Vagina (tissue), 2 donors: ENCODE measurements at regions not wholly inside any gene's neighbourhood (a gene's known extent, or its start where the extent isn't known, plus 50 kb on each side); places are given as distances from the start of the nearest gene placed in this dataset.

Experiments used
- DNase-seq, 2 donors: peaks; one replicate each; pipeline ENCODE4 v3.0.0-alpha.2; 2017; ENCODE audit errors: extremely low spot score in 2 of 2
- H3K27ac ChIP-seq: fragments of 200-600 bp; sonication (generic); one replicate; pipeline ENCODE4 v1.5.1; 2019
- H3K27me3 ChIP-seq: fragments of 200-600 bp; sonication (generic); one replicate; pipeline ENCODE4 v1.5.1; 2019
- H3K36me3 ChIP-seq, 2 donors: fragments of 200-600 bp; sonication (generic); one replicate each; pipeline ENCODE4 v1.5.1; 2017 to 2019
- H3K4me1 ChIP-seq: fragments of 200-600 bp; sonication (generic); one replicate; pipeline ENCODE4 v1.5.1; 2019
- H3K4me3 ChIP-seq, 2 donors: fragments of 200-600 bp; sonication (generic); 1 replicate in 1 of 2; 2 replicates in 1 of 2; pipeline ENCODE4 v1.5.1; 2016 to 2019
- H3K9me3 ChIP-seq: fragments of 200-600 bp; sonication (generic); one replicate; pipeline ENCODE4 v1.5.1; 2019
- CTCF ChIP-seq, 3 experiments: fragments of 450-650 bp in 2 of 3; fragments of 200-600 bp in 1 of 3; sonication (generic) in 1 of 3; IDR thresholded peaks; one replicate each; pipeline ENCODE4 v1.5.1; 2017 to 2019; ENCODE audit warnings: antibody characterized with exemption in 3 of 3, mild to moderate bottlenecking in 2 of 3, moderate library complexity in 2 of 3
- POLR2A ChIP-seq, 2 donors: fragments of 450-650 bp; IDR thresholded peaks; one replicate each; pipeline ENCODE4 v1.6.1; 2017; ENCODE audit warnings: antibody characterized with exemption in 2 of 2, mild to moderate bottlenecking in 2 of 2, moderate library complexity in 2 of 2
- POLR2AphosphoS5 ChIP-seq, 2 donors: sonication (generic); formaldehyde crosslinking; IDR thresholded peaks; one replicate each; pipeline ENCODE4 v1.9.0; 2017; ENCODE audit warnings: antibody characterized with exemption in 2 of 2, mild to moderate bottlenecking in 2 of 2, low read depth in 1 of 2; ENCODE audit not compliant: insufficient read depth in 1 of 2
- intact Hi-C: fragments of 100-400 bp; cut with DNase I; formaldehyde crosslinking; loops from one replicate; pipeline ENCODE4 v1.15.1; 2023

GRCh38 chr10:31723106-31723750 lies 205.4 kb downstream of the ARHGAP12 start:
- intact Hi-C loops: no loop called here
- no peaks in the 10 kb centered on the region for H3K9me3 ChIP-seq
- no peaks in the 10 kb centered on the region for H3K4me1 ChIP-seq
- TF ChIP-seq POLR2AphosphoS5 (IDR thresholded peaks at IDR 0.05; ENCODE audit: insufficient read depth in 1 of 2, low read depth in 1 of 2): no peak
- TF ChIP-seq CTCF (IDR thresholded peaks at IDR 0.05): no peak
- TF ChIP-seq POLR2A (IDR thresholded peaks at IDR 0.05): no peak
- H3K36me3 ChIP-seq: no peaks in the 10 kb centered on the region
- H3K27me3 ChIP-seq: no peaks in the 10 kb centered on the region
- H3K27ac ChIP-seq: no peak overlapping the region
- DNase-seq: no peak
- no peak overlapping the region for H3K4me3 ChIP-seq

GRCh38 chr10:31721096-31721495 lies 207.5 kb downstream of the ARHGAP12 start:
- DNase-seq: no peak
- no peak overlapping the region for H3K4me3 ChIP-seq
- no peaks in the 10 kb centered on the region for H3K36me3 ChIP-seq
- no peaks in the 10 kb centered on the region for H3K9me3 ChIP-seq
- H3K27ac ChIP-seq: no peak overlapping the region
- no peaks in the 10 kb centered on the region for H3K27me3 ChIP-seq
- intact Hi-C loops: no loop called here
- no peak for TF ChIP-seq POLR2AphosphoS5 (IDR thresholded peaks at IDR 0.05; ENCODE audit: insufficient read depth in 1 of 2, low read depth in 1 of 2)
- TF ChIP-seq POLR2A (IDR thresholded peaks at IDR 0.05): no peak
- TF ChIP-seq CTCF (IDR thresholded peaks at IDR 0.05): no peak
- no peaks in the 10 kb centered on the region for H3K4me1 ChIP-seq

- no peaks in the 10 kb centered on the region for H3K9me3 ChIP-seq
- no peak overlapping the region for H3K4me3 ChIP-seq
- H3K27me3 ChIP-seq: no peaks in the 10 kb centered on the region
- no peak for DNase-seq
- H3K36me3 ChIP-seq: no peaks in the 10 kb centered on the region
- no peaks in the 10 kb centered on the region for H3K4me1 ChIP-seq
- TF ChIP-seq POLR2AphosphoS5 (IDR thresholded peaks at IDR 0.05; ENCODE audit: insufficient read depth in 1 of 2, low read depth in 1 of 2) (no peak), POLR2A (IDR thresholded peaks at IDR 0.05) (no peak), CTCF (IDR thresholded peaks at IDR 0.05) (no peak)
- intact Hi-C loops: no loop called here
- H3K27ac ChIP-seq: no peak overlapping the region
Observed at GRCh38 chr10:31720546-31720945, 208.1 kb downstream of the ARHGAP12 start.

GRCh38 chr10:31709476-31709875 lies 219.2 kb downstream of the ARHGAP12 start:
- DNase-seq: no peak
- Histone ChIP-seq H3K4me3 (no peak overlapping the region), H3K36me3 (no peaks in the 10 kb centered on the region), H3K27ac (peak overlapping the region; percentile 79), H3K4me1 (peaks cover 37% of the 10 kb centered on the region), H3K9me3 (no peaks in the 10 kb centered on the region), H3K27me3 (no peaks in the 10 kb centered on the region)
- intact Hi-C loops: loop anchor here (5.0 kb wide), 1 partner anchor 48 kb away; no protein-coding TSS in a partner anchor
- TF ChIP-seq CTCF (IDR thresholded peaks at IDR 0.05): no peak
- TF ChIP-seq POLR2AphosphoS5 (IDR thresholded peaks at IDR 0.05; ENCODE audit: insufficient read depth in 1 of 2, low read depth in 1 of 2): no peak
- TF ChIP-seq POLR2A (IDR thresholded peaks at IDR 0.05): no peak

GRCh38 chr10:31709028-31709427 lies 219.6 kb downstream of the ARHGAP12 start:
- Histone ChIP-seq H3K27ac (peak overlapping the region; percentile 79), H3K36me3 (no peaks in the 10 kb centered on the region), H3K27me3 (no peaks in the 10 kb centered on the region), H3K4me3 (no peak overlapping the region), H3K4me1 (peaks cover 37% of the 10 kb centered on the region), H3K9me3 (no peaks in the 10 kb centered on the region)
- intact Hi-C loops: loop anchor here (5.0 kb wide), 1 partner anchor 48 kb away; no protein-coding TSS in a partner anchor
- no peak for TF ChIP-seq CTCF (IDR thresholded peaks at IDR 0.05)
- no peak for TF ChIP-seq POLR2AphosphoS5 (IDR thresholded peaks at IDR 0.05; ENCODE audit: insufficient read depth in 1 of 2, low read depth in 1 of 2)
- TF ChIP-seq POLR2A (IDR thresholded peaks at IDR 0.05): no peak
- no peak for DNase-seq
